ENCODE measurements at regions not wholly inside any gene's neighbourhood (a gene's known extent, or its start where the extent isn't known, plus 50 kb on each side); places are given as distances from the start of the nearest gene placed in this dataset.

GRCh38 chr6:16871047-16871446 lies 109.8 kb upstream of the ATXN1 start:
- POLR2A ChIA-PET (ENCODE audit: unreplicated experiment) = interaction anchor here (0.6 kb wide), 1 partner anchor 37 kb away, joined by 3 read pairs; no protein-coding TSS in a partner anchor
- H3K14ac ChIP-seq (replicated peaks; ENCODE audit: low read depth, low read length) = peak overlapping the region; percentile 37; the same call in 1 of the 2 replicates
- no peak overlapping the region for H4K91ac ChIP-seq (ENCODE audit: insufficient read depth, low read depth, low read length)
- H3K9ac ChIP-seq (ENCODE audit: low read depth, low read length) = no peak overlapping the region
- intact Hi-C loops (cut with micrococcal nuclease) = no loop called here
- no peak overlapping the region for H4K5ac ChIP-seq (ENCODE audit: low read depth, low read length)
- H2BK15ac ChIP-seq (ENCODE audit: low read depth, low read length) = no peak overlapping the region
- peaks cover 2% of the 10 kb centered on the region; the same call in 1 of the 2 replicates for H3K27me3 ChIP-seq (ENCODE audit: control insufficient read depth, insufficient read depth, low read length)
- no TSS peak for BruUV-seq (replicated peaks)
- H4K8ac ChIP-seq (ENCODE audit: low read depth in 2 of 2, low read length in 2 of 2) = no peak overlapping the region
- H3K36me3 ChIP-seq (ENCODE audit: control insufficient read depth, insufficient read depth, low read length) = no peaks in the 10 kb centered on the region
- no peak overlapping the region for H3K27ac ChIP-seq (ENCODE audit: insufficient read depth, low read length)
- H3K79me1 ChIP-seq (ENCODE audit: low read depth in 1 of 2, low read length in 2 of 2) = no peaks in the 10 kb centered on the region
- 100% methylated on average over 2 of the region's 5 CpGs; no CpG with 5 or more reads in 1 of the 2 experiments for whole genome bisulfite sequencing, 2 experiments (ENCODE audit: extremely low coverage in 2 of 2, insufficient read length in 1 of 2)
- H3K4me3 ChIP-seq (ENCODE audit: insufficient read depth, low read depth, low read length) = no peak overlapping the region
- no peak overlapping the region for H3K23ac ChIP-seq (ENCODE audit: low read depth, low read length)
- H2BK120ac ChIP-seq (ENCODE audit: low read depth, low read length) = no peak overlapping the region; the same call in 1 of the 2 replicates
- peaks cover 5% of the 10 kb centered on the region for H3K4me1 ChIP-seq (ENCODE audit: control insufficient read depth, insufficient read depth, low read length)
- no peak overlapping the region for H3K4ac ChIP-seq (ENCODE audit: low read depth, low read length)
- ATAC-seq (ENCODE audit: low read depth) = no peak
- H2BK5ac ChIP-seq (ENCODE audit: low read depth, low read length, poor library complexity, severe bottlenecking) = no peak overlapping the region
- no peak overlapping the region for H2AK9ac ChIP-seq (replicated peaks; ENCODE audit: low read depth, low read length, poor library complexity)
- peaks cover 3% of the 10 kb centered on the region; the same call in 1 of the 2 replicates for H3K9me1 ChIP-seq (ENCODE audit: insufficient read depth, low read length)
- H3K56ac ChIP-seq (ENCODE audit: extremely low read depth, insufficient read depth, low read length) = no peak overlapping the region
- H2BK20ac ChIP-seq (ENCODE audit: low read depth, low read length) = no peak overlapping the region
- H3K9me3 ChIP-seq (ENCODE audit: control insufficient read depth, insufficient read depth, low read length) = no peaks in the 10 kb centered on the region
- H2AFZ ChIP-seq (replicated peaks; ENCODE audit: low read length, poor library complexity) = no peak overlapping the region
- in situ Hi-C loops (cut with MboI; ENCODE audit: low sequenced_read_pairs) = no loop called here
- H3K4me2 ChIP-seq (ENCODE audit: low read depth, low read length) = no peak overlapping the region
- H4K20me1 ChIP-seq (ENCODE audit: insufficient read depth, low read length) = no peaks in the 10 kb centered on the region
- DNase-seq = no peak
- no peak overlapping the region for H3K18ac ChIP-seq (ENCODE audit: low read depth, low read length)
- TF ChIP-seq MAFK (IDR thresholded peaks at IDR 0.05; ENCODE audit: low read depth, low read length) (peak; percentile 49; the same call in 1 of the 2 replicates), MAZ (IDR thresholded peaks at IDR 0.05; ENCODE audit: borderline replicate concordance, low read depth, low read length) (no peak)
- dilution Hi-C loops (cut with HindIII; ENCODE audit: low sequenced_read_pairs, unreplicated experiment) = no loop called here
- H2AK5ac ChIP-seq (ENCODE audit: low read depth, low read length) = no peak overlapping the region
- CTCF ChIA-PET = no interaction called here
